ENCODE measurements at regions not wholly inside any gene's neighbourhood (a gene's known extent, or its start where the extent isn't known, plus 50 kb on each side); places are given as distances from the start of the nearest gene placed in this dataset.
"Not testable (repeated sequence)": the region's sequence is repeated elsewhere in the genome, so short reads cannot be mapped to it uniquely, and the experiment has no call there.

DNA sequence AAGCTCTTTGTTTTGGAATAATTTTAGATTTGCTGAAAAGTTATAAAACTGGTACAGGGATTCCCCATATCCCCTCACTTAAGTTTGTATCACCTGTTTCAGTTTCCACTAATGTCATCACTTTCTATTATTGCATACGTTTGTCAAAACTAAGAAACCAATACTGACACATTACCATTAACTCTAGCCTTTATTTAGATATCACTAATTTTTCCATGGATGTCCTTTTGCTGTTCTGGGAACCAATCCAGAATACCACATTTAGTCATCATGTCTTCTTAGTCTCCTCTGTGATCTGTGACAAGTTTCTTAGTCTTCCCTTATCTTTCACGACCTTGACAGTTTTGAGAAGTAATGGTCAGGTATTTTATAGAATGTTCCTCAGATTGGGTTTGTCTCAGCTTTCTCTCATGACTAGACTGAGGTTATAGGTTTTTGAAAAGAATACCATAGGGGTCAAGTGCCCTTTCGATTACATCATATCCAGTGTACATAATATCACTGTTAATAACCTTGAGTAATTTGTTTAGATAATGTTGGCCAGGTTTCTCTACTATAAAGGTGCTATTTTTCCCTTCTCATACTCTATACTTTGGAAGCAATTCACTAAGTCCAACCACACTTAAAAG is 51.9 kb upstream of the NMUR2 start:
- DNase-seq (ENCODE audit: low read depth): no peak

DNA sequence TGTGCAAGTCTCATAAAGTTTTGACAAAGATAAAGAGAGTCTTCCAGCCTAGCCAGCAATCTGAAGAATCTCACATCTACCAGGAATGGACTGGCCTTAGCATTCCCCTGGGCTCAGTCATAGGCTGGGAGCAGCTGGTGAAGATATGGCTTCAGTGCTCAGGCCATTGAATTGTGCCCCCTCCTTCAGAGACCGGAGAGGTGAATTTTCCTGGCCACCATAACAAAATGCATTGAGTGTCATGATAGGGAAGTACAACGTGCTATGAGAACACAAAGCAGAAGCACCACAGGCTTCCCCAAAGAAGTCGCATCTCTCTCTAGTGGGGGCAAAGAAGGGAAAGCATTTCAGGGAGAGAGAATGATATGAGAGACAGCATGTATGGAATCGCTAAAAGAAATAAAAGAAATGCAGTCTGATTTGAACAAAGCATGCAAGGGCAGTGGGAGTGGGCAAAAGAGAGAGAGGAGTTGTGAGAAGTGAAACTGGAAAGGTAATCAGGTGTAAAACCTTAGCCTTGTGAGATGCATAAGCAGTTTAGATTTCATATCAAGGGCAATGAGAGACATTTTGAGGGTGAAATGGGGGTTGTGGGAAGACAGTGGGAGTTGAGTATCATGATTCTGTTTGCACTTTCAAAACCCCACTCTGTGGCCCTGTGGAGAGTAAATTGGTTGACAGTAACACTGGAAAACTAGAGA is 57.1 kb upstream of the NMUR2 start:
- no peak for DNase-seq (ENCODE audit: low read depth)

DNA sequence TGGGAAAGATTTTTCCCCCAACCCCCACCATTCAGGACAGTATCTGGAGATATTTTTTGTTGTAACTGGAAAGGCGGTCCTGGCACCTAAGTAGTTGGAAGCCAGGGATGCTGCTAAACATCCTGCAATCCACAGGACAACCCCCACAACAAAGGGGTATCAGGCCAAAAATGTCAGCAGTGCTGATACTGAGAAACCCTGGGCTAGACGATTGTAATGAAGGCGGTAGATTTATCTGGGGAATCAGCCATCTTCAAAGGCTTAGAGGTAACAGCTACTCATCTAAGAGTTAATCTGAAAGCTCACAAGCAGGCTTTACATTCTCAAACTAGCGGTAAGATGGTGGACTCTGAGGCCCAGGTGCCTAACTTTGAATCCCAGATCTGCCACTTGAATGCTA is 59.0 kb upstream of the NMUR2 start:
- no peak for DNase-seq (ENCODE audit: low read depth)

DNA sequence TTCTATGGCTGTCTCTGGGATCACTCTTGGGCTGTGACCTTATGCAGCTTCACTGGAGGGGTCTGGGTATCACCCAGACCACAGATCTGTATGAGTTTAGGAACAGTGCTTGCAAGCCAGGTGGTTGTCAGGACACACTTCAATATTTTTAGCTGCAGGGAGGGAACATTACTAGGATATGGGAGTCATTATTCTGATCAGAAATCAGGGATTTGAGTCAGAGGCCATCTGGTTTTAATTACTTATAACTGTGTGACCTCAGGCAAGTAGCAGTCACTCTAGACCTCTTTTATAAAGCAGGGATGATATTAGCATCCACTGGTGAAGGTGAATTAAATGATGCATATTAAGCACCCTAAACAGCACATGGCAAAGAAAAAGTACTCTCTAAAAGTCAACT is 60.1 kb upstream of the NMUR2 start:
- DNase-seq (ENCODE audit: low read depth): no peak

- no peak for DNase-seq (ENCODE audit: low read depth)
These were observed 61.1 kb upstream of the NMUR2 start for GRCh38 chr5:152466085-152466745.

- no peak for DNase-seq (ENCODE audit: low read depth)
These were observed 65.1 kb upstream of the NMUR2 start for GRCh38 chr5:152470167-152470566.

- no peak for DNase-seq (ENCODE audit: low read depth)
These were observed 67.0 kb upstream of the NMUR2 start for GRCh38 chr5:152472083-152472482.

DNA sequence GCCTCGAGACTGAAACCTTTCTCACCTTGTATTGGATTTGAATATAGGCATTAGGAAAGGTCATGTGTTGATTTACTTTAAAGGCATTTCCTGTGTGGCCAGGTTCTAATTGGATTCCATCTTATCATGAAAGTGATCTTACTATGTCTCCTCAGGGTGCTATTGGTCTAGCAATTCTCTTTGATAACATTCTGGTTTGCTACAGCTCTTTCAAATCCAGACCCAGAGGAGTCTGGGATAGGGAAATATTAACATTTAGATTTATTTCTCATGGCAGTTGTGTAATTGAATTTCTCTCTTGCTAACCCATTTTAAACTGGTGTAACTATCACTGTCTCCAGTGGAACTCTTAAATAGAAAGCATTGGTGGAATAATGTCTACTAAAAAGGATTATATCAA is 69.9 kb upstream of the NMUR2 start:
- no peak for DNase-seq (ENCODE audit: low read depth)

DNA sequence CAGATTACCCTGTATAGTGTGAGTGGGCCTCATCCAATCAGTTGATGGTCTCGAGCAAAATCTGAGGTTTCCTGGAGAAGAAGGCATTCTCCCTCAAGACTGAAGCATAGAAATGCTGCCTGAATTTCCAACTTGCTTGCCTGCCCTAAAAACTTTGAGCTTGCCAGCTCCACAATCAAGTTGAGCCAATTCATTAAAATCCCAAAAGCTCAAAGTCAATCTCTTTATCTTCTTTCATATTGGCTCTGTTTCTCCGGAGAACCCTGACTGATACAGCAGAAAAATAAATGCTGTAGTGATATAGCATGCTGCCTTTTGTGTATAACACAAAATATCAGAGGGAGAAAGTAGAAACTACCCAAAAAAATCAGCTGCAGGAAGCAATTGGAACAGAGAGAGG is 72.5 kb upstream of the NMUR2 start:
- DNase-seq (ENCODE audit: low read depth): no peak

DNA sequence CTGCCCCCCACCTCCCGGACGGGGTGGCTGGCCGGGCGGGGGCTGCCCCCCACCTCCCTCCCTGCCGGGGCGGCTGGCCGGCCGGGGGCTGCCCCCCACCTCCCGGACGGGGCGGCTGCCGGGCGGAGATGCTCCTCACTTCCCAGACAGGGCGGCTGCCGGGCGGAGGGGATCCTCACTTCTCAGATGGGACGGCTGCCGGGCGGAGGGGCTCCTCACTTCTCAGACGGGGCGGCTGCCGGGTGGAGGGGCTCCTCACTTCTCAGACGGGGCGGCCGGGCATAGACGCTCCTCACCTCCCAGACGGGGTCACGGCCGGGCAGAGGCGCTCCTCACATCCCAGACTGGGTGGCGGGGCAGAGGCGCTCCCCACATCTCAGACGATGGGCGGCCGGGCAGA is 74.8 kb upstream of the NMUR2 start:
- DNase-seq (ENCODE audit: low read depth): not testable (repeated sequence)

DNA sequence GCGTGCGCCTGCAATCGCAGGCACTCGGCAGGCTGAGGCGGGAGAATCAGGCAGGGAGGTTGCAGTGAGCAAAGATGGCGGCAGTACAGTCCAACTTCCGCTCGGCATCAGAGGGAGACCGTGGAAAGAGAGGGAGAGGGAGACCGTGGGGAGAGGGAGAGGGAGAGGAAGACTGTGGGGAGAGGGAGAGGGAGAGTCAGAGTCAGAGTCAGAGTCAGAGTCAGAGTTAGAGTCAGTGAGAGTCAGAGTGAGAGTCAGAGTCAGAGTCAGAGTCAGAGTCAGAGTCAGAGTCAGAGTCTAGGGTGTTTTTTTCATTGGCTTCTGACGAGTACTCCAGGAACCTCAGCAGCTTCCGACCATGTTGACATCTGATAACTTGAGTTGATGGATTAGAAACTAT is 75.6 kb upstream of the NMUR2 start:
- DNase-seq (ENCODE audit: low read depth): peak; percentile 37

GRCh38 chr5:152487130-152487529 is 82.1 kb upstream of the NMUR2 start:
- no peak for DNase-seq (ENCODE audit: low read depth)

GRCh38 chr5:152488869-152489268 is 83.8 kb upstream of the NMUR2 start:
- DNase-seq (ENCODE audit: low read depth): no peak

GRCh38 chr5:152499814-152500535 is 94.9 kb upstream of the NMUR2 start:
- DNase-seq (ENCODE audit: low read depth): no peak

- no peak for DNase-seq (ENCODE audit: low read depth)
These were observed 96.2 kb upstream of the NMUR2 start for GRCh38 chr5:152501294-152501693.

DNA sequence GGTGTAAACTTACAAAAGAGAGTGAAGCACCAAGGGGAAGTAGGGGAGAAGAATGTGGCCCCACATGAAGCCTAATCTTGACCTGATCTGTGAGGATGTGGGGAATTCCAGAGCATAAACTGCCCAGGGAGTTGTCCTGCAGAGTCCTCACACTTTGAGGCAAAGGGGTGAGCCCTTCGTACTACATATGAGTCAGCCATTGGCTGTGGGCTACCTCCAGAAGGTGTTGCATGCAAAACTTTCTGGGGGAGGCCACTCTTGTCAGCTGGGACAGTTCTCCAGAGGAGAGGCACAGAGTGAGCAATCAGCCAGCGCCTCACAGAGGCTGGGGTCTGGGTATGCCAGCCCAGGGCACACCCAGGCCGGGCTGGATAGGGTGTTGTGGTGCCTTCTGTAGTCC is 98.1 kb upstream of the NMUR2 start:
- DNase-seq (ENCODE audit: low read depth): no peak

DNA sequence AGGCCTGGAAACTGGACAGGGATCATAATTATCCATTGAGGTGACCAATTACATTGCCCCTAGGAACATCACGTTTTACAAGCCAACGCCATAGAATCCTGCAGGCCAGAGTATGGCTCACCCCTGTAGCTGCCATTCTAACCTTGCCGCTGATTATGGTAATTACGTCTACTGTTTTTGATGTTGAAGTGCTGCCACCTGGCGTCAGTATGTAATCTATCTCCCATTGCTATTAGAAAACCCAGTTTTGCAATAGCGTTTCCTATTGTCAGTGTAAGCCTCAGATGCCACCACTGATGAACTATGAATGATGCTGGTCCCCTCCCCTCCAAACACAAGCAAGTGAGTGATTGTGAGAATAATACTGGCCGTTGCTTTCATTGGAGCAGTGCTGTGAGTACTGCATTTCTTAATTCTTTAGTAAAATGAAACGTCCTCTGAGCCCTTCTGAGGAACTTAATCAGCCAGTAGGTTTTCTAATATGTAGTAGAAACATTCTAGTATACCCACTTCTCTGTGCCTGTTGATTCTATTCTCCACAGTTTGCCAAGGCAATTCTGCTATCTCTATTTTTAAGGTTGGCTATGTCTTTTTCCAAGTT is 100.5 kb upstream of the NMUR2 start:
- DNase-seq (ENCODE audit: low read depth): peak; percentile 54

DNA sequence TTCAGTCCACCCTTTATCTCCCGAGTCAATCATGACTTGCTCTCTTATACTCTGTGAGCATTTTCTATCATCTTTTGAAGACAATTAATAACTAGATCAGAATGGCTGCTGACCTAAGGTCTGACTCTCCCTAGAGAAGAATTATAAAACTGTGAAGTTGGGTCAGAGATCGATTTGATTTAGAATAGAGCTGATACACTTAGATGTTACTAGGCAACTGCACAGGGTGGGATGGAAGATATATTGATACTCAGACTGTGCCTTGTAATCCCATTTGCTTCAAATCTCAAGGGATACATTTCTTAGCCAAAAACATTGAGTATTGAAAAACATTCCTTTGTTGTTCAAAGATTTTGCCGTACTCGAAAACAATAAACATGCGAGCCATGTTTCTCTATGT is 106.0 kb upstream of the NMUR2 start:
- DNase-seq (ENCODE audit: low read depth): no peak

DNA sequence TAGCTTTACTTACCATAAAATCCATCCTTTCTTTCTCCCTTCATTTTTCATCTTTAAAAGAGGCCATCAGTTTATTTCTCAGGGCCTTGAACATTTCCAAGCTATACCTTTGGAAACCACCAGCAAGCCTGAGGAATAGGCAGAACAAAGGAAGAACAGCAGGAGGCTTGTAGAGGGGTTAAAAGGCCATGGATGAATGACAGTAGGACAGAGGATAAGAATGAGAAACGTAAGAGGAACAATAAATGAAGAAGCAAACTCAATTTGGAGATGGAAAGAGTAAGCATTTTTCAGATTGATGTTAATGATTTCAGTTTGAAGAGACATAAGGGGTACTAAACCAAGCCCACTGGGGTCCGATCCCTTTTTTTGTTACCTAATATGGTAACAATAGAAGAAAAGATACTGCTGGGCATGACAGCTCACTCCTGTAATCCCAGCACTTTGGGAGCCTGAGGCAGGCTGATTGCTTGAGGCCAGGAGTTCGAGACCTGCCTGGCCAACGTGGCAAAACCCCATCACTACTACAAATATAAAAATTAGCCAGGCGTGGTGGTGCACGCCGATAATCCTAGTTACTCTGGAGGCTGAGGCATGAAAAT is 106.6 kb upstream of the NMUR2 start:
- DNase-seq (ENCODE audit: low read depth): no peak

DNA sequence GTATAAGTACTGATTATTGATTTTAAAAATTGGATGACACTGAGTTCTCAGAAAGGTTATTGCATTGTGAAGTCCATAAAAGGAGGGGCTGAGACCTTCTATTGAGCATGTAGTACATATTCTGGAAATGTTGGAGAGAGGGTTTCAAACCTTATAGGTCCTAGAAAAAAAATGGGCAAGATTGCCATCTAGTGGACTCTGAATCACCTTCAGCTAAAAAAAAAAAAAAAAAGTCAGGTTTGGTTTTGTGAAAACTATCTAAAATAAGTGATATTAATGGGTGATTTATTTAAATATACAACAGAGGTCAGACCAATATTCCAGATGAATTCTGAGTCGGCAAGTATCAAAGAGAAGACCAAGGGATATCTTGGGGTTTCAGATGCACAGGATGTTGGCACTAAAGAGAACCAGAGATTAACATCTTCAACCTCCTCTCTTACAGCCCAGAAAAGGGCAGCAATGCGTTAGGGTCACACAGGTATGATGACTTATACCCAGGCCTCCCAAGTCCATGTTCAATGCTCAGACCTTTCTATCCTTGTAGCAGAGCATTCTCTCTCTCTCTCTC is 109.8 kb upstream of the NMUR2 start:
- peak; percentile 46 for DNase-seq (ENCODE audit: low read depth)

GRCh38 chr5:152523964-152524363 is 118.9 kb upstream of the NMUR2 start:
- DNase-seq (ENCODE audit: low read depth): no peak
